ENCODE measurements at regions not wholly inside any gene's neighbourhood (a gene's known extent, or its start where the extent isn't known, plus 50 kb on each side); places are given as distances from the start of the nearest gene placed in this dataset.

DNA sequence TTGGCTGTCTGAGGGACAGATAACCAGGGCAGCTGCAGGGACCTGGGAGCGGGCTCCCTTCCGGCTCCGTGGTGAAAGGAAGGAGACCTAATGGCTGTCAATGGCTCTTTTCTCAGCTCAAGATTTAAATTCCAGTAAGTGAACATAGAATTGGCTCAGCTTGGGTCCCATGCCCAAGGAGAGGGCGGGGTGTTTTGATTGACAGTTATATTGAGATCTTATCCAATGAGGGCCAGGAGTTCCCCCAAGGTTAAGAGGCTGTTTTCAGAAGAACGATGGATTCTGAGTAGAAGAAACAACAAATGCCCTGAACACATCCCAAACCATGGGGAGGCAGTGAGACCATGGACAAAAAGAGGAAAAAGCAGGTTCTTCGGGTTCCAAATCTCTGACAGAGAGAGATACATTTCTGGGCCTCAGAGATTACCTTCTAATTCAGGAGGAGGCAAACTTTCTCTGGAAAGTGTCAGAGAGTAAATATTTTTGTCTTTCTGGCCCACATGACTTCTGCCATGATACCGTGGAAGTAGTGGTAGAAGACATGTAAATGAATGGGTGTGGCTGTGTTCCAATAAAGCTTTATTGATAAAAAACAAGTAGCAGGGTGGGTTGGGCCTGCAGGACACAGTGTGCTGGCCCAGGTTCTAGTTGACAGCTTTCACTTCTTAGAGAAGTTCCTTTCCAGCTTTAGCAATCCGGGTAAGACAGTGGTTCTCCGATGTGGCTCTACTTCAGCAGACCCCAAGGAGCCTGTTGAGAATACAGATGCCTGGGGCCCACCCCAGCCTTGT lies 219.6 kb downstream of the RPS24 start:
- intact Hi-C loops (cut with DNase I) = no loop called here
- Histone ChIP-seq H3K9me3 (no peaks in the 10 kb centered on the region), H3K27me3 (no peaks in the 10 kb centered on the region), H3K4me3 (no peak overlapping the region), H3K36me3 (no peaks in the 10 kb centered on the region), H3K4me1 (no peaks in the 10 kb centered on the region), H3K27ac (no peak overlapping the region)
- TF ChIP-seq, protein P1, sequence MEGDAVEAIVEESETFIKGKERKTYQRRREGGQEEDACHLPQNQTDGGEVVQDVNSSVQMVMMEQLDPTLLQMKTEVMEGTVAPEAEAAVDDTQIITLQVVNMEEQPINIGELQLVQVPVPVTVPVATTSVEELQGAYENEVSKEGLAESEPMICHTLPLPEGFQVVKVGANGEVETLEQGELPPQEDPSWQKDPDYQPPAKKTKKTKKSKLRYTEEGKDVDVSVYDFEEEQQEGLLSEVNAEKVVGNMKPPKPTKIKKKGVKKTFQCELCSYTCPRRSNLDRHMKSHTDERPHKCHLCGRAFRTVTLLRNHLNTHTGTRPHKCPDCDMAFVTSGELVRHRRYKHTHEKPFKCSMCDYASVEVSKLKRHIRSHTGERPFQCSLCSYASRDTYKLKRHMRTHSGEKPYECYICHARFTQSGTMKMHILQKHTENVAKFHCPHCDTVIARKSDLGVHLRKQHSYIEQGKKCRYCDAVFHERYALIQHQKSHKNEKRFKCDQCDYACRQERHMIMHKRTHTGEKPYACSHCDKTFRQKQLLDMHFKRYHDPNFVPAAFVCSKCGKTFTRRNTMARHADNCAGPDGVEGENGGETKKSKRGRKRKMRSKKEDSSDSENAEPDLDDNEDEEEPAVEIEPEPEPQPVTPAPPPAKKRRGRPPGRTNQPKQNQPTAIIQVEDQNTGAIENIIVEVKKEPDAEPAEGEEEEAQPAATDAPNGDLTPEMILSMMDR (IDR thresholded peaks at IDR 0.05) = no peak
- no peak for TF ChIP-seq POLR2A (IDR thresholded peaks at IDR 0.05)
- ATAC-seq = no peak
- 82% methylated on average over 9 of the region's 9 CpGs for WGBS (ENCODE audit: insufficient coverage, low coverage, low lambda C conversion rate, missing lambda C conversion rate)
- DNase-seq = no peak

DNA sequence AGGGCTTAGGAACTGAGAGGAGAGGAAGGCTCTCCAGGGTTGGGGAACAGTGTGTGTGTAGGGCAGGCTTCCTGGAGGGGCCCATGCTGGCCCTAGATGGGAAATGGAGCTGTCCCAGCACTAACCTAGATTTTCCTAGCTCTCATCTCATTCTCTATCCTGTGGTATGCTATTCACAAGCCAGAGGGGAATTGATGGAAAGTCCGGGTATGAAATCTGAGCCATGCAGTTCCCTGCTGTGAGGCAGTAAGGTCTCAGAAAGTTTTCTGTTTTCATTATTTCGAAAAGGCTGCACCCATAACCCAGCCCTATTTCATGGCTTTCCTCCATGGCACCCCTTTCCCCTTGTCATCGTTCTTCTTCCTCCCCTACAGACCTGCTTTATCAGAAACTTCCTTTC lies 220.3 kb downstream of the RPS24 start:
- 51% methylated on average over 3 of the region's 3 CpGs for WGBS (ENCODE audit: insufficient coverage, low coverage, low lambda C conversion rate, missing lambda C conversion rate)
- ATAC-seq (no peak), DNase-seq (no peak)
- TF ChIP-seq, protein P1 (IDR thresholded peaks at IDR 0.05) = no peak
- TF ChIP-seq POLR2A (IDR thresholded peaks at IDR 0.05) = no peak
- Histone ChIP-seq H3K27ac (no peak overlapping the region), H3K36me3 (no peaks in the 10 kb centered on the region), H3K9me3 (no peaks in the 10 kb centered on the region), H3K4me1 (no peaks in the 10 kb centered on the region), H3K27me3 (no peaks in the 10 kb centered on the region), H3K4me3 (no peak overlapping the region)
- intact Hi-C loops (cut with DNase I) = no loop called here

DNA sequence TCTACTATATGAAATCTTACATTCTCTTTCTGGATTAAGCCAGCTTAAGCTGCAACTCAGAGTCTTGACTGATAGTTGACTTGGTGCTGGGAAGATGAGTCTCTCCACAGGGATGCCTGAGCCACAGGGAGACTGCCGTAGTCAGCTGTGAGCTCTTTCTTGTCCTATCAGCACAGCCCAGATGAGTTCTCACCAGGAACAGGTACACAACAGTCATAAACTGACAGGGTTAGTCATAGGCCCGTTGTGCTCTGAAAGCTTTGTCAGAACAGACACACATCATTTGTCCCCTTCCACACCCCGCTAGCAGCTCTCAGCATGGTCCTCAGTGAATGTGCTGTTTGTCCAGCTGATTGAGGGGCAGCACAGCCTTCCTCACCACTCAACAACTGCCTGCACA lies 221.6 kb downstream of the RPS24 start:
- 100% methylated on average over 1 of the region's 3 CpGs for WGBS (ENCODE audit: insufficient coverage, low coverage, low lambda C conversion rate, missing lambda C conversion rate)
- no peaks in the 10 kb centered on the region for H3K36me3 ChIP-seq
- no peaks in the 10 kb centered on the region for H3K4me1 ChIP-seq
- H3K9me3 ChIP-seq = no peaks in the 10 kb centered on the region
- DNase-seq (no peak), ATAC-seq (no peak)
- H3K27ac ChIP-seq = no peak overlapping the region
- intact Hi-C loops (cut with DNase I) = no loop called here
- TF ChIP-seq, protein P1 (IDR thresholded peaks at IDR 0.05) = no peak
- TF ChIP-seq POLR2A (IDR thresholded peaks at IDR 0.05) = no peak
- no peak overlapping the region for H3K4me3 ChIP-seq
- no peaks in the 10 kb centered on the region for H3K27me3 ChIP-seq

DNA sequence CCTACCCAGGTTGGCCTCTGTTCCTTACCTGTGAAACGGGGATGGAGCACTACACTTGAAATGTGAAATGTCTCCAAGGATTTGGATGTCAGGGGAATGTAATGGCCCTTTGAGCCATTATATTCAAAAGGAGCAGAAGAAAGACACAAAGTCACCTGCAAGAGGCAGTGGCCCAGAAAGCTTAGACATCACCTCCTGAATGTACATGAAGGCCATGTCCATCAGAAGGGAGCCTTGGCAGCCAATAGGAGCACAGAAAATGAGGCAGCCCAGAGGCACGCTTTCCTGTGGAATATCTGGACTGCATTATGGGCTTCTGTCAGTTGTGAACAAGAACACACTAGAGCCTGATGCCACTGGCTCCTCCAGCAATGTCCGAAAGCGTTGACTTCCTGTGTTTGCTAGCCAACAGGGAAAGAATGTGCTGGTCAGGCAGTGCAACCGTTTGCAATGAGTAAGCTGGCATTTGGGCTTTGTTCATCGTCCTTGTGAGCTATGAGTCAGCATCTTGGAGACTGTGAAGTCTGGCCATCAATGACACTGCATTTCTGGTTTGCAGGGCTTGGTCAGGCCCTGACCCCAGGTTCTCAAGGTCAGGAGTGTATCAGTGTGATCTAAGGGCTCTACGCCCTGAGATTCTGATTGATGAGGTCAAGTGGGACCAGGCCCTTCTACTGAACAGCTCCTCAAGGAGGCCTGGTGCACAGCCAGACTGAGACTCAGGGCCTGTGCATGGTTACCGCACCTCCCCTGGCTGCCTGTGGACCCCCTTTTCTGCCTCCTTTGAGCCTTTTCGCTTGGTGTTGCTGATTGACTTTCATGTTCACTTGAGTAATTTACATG lies 222.4 kb downstream of the RPS24 start:
- Histone ChIP-seq H3K4me3 (no peak overlapping the region), H3K27ac (no peak overlapping the region), H3K4me1 (no peaks in the 10 kb centered on the region), H3K36me3 (no peaks in the 10 kb centered on the region), H3K27me3 (no peaks in the 10 kb centered on the region), H3K9me3 (no peaks in the 10 kb centered on the region)
- 53% methylated on average over 7 of the region's 9 CpGs for WGBS (ENCODE audit: insufficient coverage, low coverage, low lambda C conversion rate, missing lambda C conversion rate)
- no peak for DNase-seq
- ATAC-seq = peak in 3 of 4 donors; percentile 33 to 76 (median 45)
- intact Hi-C loops (cut with DNase I) = no loop called here
- TF ChIP-seq POLR2A (IDR thresholded peaks at IDR 0.05) = no peak
- TF ChIP-seq, protein P1 (IDR thresholded peaks at IDR 0.05) = no peak

All from right lobe of liver (tissue), 6 donors.